ENCODE measurements at regions not wholly inside any gene's neighbourhood (a gene's known extent, or its start where the extent isn't known, plus 50 kb on each side); places are given as distances from the start of the nearest gene placed in this dataset.

- H4K20me1 ChIP-seq (ENCODE audit: insufficient read depth), result no peaks in the 10 kb centered on the region
- no peaks in the 10 kb centered on the region for H3K79me2 ChIP-seq (ENCODE audit: insufficient read depth)
- no peaks in the 10 kb centered on the region for H3F3A ChIP-seq (ENCODE audit: insufficient read depth)
- in situ Hi-C loops (cut with MboI), result no loop called here
- no peaks in the 10 kb centered on the region for H3K36me3 ChIP-seq (ENCODE audit: low read depth)
- H3K4me1 ChIP-seq (ENCODE audit: insufficient read depth), result no peaks in the 10 kb centered on the region
- H3K27ac ChIP-seq, result no peak overlapping the region
- no peaks in the 10 kb centered on the region for H3K9me2 ChIP-seq (ENCODE audit: insufficient read depth)
- H3K4me2 ChIP-seq (ENCODE audit: unreplicated experiment), result no peak overlapping the region
- no peak for DNase-seq
- no peaks in the 10 kb centered on the region for H3K9me3 ChIP-seq (ENCODE audit: low read depth)
- peaks cover 25% of the 10 kb centered on the region for H3K27me3 ChIP-seq (replicated peaks; ENCODE audit: insufficient read depth)
- no peak overlapping the region for H3K9ac ChIP-seq
- no peak overlapping the region for H2AFZ ChIP-seq
- H3K4me3 ChIP-seq, result no peak overlapping the region
- 75 to 91% methylated on average over 4 of the region's 4 CpGs for WGBS, 2 experiments (ENCODE audit: low coverage in 1 of 2, low lambda C conversion rate in 2 of 2, missing lambda C conversion rate in 2 of 2)
- TF ChIP-seq EZH2phosphoT487 (IDR thresholded peaks at IDR 0.05; ENCODE audit: insufficient read depth, low read depth) (no peak), EZH2 (IDR thresholded peaks at IDR 0.05; ENCODE audit: insufficient read depth, poor library complexity, severe bottlenecking) (no peak)
Measured at GRCh38 chr11:119560961-119561360, 138.0 kb upstream of the THY1 start.

- H3K4me1 ChIP-seq (ENCODE audit: insufficient read depth), result no peaks in the 10 kb centered on the region
- no peaks in the 10 kb centered on the region for H3F3A ChIP-seq (ENCODE audit: insufficient read depth)
- no peaks in the 10 kb centered on the region for H3K9me2 ChIP-seq (ENCODE audit: insufficient read depth)
- H3K79me2 ChIP-seq (ENCODE audit: insufficient read depth), result no peaks in the 10 kb centered on the region
- H3K9ac ChIP-seq, result no peak overlapping the region
- H3K27me3 ChIP-seq (replicated peaks; ENCODE audit: insufficient read depth), result peaks cover 25% of the 10 kb centered on the region
- no peak for DNase-seq
- H3K27ac ChIP-seq, result no peak overlapping the region
- WGBS, 2 experiments (ENCODE audit: low coverage in 1 of 2, low lambda C conversion rate in 2 of 2, missing lambda C conversion rate in 2 of 2), result 49 to 52% methylated on average over 6 of the region's 6 CpGs
- no peak overlapping the region for H2AFZ ChIP-seq
- in situ Hi-C loops (cut with MboI), result no loop called here
- H3K4me2 ChIP-seq (ENCODE audit: unreplicated experiment), result no peak overlapping the region
- H3K4me3 ChIP-seq, result no peak overlapping the region
- TF ChIP-seq EZH2 (IDR thresholded peaks at IDR 0.05; ENCODE audit: insufficient read depth, poor library complexity, severe bottlenecking) (no peak), EZH2phosphoT487 (IDR thresholded peaks at IDR 0.05; ENCODE audit: insufficient read depth, low read depth) (no peak)
- H3K36me3 ChIP-seq (ENCODE audit: low read depth), result no peaks in the 10 kb centered on the region
- no peaks in the 10 kb centered on the region for H4K20me1 ChIP-seq (ENCODE audit: insufficient read depth)
- H3K9me3 ChIP-seq (ENCODE audit: low read depth), result no peaks in the 10 kb centered on the region
Measured at GRCh38 chr11:119560291-119560690, 137.3 kb upstream of the THY1 start.

- no peaks in the 10 kb centered on the region for H3K79me2 ChIP-seq (ENCODE audit: insufficient read depth)
- DNase-seq, result no peak
- no peak overlapping the region for H3K9ac ChIP-seq
- H4K20me1 ChIP-seq (ENCODE audit: insufficient read depth), result no peaks in the 10 kb centered on the region
- no peaks in the 10 kb centered on the region for H3F3A ChIP-seq (ENCODE audit: insufficient read depth)
- H3K36me3 ChIP-seq (ENCODE audit: low read depth), result no peaks in the 10 kb centered on the region
- no peak overlapping the region for H3K27ac ChIP-seq
- peaks cover 7% of the 10 kb centered on the region; the same call in 1 of the 2 replicates for H3K4me1 ChIP-seq (ENCODE audit: insufficient read depth)
- no peaks in the 10 kb centered on the region for H3K9me2 ChIP-seq (ENCODE audit: insufficient read depth)
- in situ Hi-C loops (cut with MboI), result no loop called here
- H3K4me3 ChIP-seq, result no peak overlapping the region
- TF ChIP-seq EZH2phosphoT487 (IDR thresholded peaks at IDR 0.05; ENCODE audit: insufficient read depth, low read depth) (no peak), EZH2 (IDR thresholded peaks at IDR 0.05; ENCODE audit: insufficient read depth, poor library complexity, severe bottlenecking) (no peak)
- no peaks in the 10 kb centered on the region for H3K9me3 ChIP-seq (ENCODE audit: low read depth)
- H3K4me2 ChIP-seq (ENCODE audit: unreplicated experiment), result no peak overlapping the region
- no peaks in the 10 kb centered on the region for H3K27me3 ChIP-seq (replicated peaks; ENCODE audit: insufficient read depth)
- H2AFZ ChIP-seq, result no peak overlapping the region
Measured at GRCh38 chr11:119552106-119552485, 129.1 kb upstream of the THY1 start.

- no peak for TF ChIP-seq EZH2 (IDR thresholded peaks at IDR 0.05; ENCODE audit: insufficient read depth, poor library complexity, severe bottlenecking)
- no peak for TF ChIP-seq EZH2phosphoT487 (IDR thresholded peaks at IDR 0.05; ENCODE audit: insufficient read depth, low read depth)
- peak; percentile 36 for DNase-seq
Measured at GRCh38 chr11:119551420-119552105, 128.6 kb upstream of the THY1 start.

More at GRCh38 chr11:119551420-119552105, 128.6 kb upstream of the THY1 start:
- H3K9ac ChIP-seq, result no peak overlapping the region
- H3K27ac ChIP-seq, result no peak overlapping the region
- no peaks in the 10 kb centered on the region for H3K36me3 ChIP-seq (ENCODE audit: low read depth)
- peaks cover 7% of the 10 kb centered on the region; the same call in 1 of the 2 replicates for H3K4me1 ChIP-seq (ENCODE audit: insufficient read depth)
- no peaks in the 10 kb centered on the region for H3K9me3 ChIP-seq (ENCODE audit: low read depth)
- H3K4me3 ChIP-seq, result no peak overlapping the region
- in situ Hi-C loops (cut with MboI), result no loop called here
- H3F3A ChIP-seq (ENCODE audit: insufficient read depth), result no peaks in the 10 kb centered on the region
- H2AFZ ChIP-seq, result no peak overlapping the region
- no peaks in the 10 kb centered on the region for H3K9me2 ChIP-seq (ENCODE audit: insufficient read depth)
- H3K27me3 ChIP-seq (replicated peaks; ENCODE audit: insufficient read depth), result no peaks in the 10 kb centered on the region
- no peaks in the 10 kb centered on the region for H4K20me1 ChIP-seq (ENCODE audit: insufficient read depth)
- H3K79me2 ChIP-seq (ENCODE audit: insufficient read depth), result no peaks in the 10 kb centered on the region
- 13% methylated on average over 5 of the region's 5 CpGs for WGBS, 2 experiments (ENCODE audit: low coverage in 1 of 2, low lambda C conversion rate in 2 of 2, missing lambda C conversion rate in 2 of 2)
- no peak overlapping the region for H3K4me2 ChIP-seq (ENCODE audit: unreplicated experiment)
